ENCODE measurements at regions not wholly inside any gene's neighbourhood (a gene's known extent, or its start where the extent isn't known, plus 50 kb on each side); places are given as distances from the start of the nearest gene placed in this dataset.

DNA sequence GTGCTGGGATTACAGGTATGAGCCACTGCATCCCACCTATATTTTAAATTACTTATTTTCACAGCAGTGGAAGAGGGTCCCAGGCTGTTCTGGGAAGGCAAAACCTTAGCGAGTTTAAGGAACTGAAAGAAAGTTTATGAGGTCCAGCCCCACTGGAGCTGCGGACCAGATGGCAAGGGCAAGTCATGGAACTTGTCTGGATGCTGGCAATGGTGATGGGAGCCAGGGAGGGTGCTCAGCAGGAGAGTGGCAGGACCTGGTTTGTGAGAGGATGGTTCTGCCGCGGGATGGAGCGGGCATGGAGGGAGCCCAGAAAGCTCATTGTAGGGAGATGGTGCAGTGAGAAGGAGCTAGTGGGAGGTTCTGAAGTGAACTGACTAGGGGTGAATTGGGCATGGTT, 50.6 kb upstream of the SLC45A1 start:
- no peak for DNase-seq (ENCODE audit: low read depth in 2 of 2)

GRCh38 chr1:8266436-8267165, 51.3 kb upstream of the SLC45A1 start:
- no peak for DNase-seq (ENCODE audit: low read depth in 2 of 2)

DNA sequence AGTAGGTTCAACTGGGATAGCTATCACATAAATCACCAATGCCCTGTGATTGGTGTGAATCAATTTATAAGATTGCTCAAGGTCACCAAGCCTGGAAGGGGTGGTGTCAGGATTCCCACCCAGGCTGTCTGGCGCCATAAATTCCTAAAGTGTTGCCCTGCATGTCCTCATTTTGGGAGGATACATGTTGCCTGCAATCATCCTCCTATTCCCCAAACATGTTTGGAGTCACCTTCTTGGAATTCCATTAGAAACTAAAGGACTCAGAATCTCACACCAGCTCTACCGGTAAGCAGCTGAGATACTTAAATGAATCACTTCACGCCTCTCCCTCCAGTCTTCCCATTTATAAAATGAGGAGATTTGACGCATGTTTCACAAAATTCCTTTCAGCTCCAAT, 54.1 kb upstream of the SLC45A1 start:
- DNase-seq (ENCODE audit: low read depth in 2 of 2) = no peak

GRCh38 chr1:8261398-8261762, 56.5 kb upstream of the SLC45A1 start:
- DNase-seq (ENCODE audit: low read depth in 2 of 2) = no peak

DNA sequence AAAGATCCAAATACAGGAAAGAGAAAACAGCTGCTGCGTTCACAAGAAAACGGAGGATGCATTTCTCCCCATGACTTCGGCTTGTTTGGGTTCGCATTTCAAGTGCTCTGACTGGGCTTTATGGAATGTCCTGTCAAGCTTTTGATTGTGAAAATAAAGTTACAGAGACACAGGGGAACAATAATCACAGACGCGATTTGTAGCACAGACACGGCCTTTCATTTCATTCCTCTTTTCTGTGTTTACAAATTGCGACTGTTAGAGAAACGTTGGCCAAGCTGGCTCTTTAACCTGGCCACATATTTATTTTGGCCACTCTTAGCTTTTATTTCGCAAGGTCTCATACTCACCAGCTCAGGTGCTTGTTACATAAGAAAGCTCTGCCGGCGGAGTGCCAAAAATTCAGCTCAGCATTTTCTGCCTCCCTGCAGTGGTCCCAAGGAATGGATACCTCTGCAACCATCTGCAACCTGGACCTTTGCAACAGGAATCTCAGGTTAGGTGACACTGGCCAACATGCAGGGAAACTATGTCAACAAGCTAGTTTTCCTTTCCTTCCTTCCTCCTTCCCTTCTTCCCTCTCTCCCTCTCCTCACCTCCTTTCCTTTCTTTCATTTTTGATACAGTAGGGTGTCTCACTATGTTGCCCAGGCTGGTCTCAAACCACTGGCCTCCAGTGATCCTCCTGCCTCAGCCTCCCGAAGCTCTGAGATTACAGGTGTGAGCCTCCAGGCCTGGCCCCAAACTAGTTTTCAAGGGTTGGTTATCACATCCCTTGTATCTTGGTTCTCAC, 58.2 kb upstream of the SLC45A1 start:
- no peak for DNase-seq (ENCODE audit: low read depth in 2 of 2)

- no peak for DNase-seq (ENCODE audit: low read depth in 2 of 2)
Measured at GRCh38 chr1:8257621-8258020, 60.3 kb upstream of the SLC45A1 start.

DNA sequence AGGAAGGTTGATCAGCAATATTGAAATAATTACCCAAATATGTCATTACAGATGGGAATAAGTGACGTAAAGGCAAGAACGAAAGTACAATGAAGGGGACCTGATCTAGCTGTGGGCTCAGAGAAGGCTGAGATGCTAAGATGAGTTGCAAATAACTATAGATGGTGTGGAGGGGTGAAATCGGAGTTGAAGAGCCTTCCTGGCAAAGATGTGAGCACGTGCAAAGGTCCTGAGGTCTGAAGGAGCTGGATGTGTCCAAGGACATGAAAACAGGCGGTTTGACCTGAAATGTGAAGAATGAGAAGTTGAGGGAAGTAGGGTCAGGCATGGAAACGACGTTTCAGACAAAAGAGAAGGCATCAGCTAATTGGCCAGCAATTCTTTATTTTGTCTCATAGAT, 61.6 kb upstream of the SLC45A1 start:
- DNase-seq (ENCODE audit: low read depth in 2 of 2) = no peak

GRCh38 chr1:8255712-8256111, 62.2 kb upstream of the SLC45A1 start:
- DNase-seq (ENCODE audit: low read depth in 2 of 2) = no peak

GRCh38 chr1:8252266-8252951, 65.5 kb upstream of the SLC45A1 start:
- no peak for DNase-seq (ENCODE audit: low read depth in 2 of 2)

- DNase-seq (ENCODE audit: low read depth in 2 of 2) = no peak
Measured at GRCh38 chr1:8251635-8252034, 66.3 kb upstream of the SLC45A1 start.

DNA sequence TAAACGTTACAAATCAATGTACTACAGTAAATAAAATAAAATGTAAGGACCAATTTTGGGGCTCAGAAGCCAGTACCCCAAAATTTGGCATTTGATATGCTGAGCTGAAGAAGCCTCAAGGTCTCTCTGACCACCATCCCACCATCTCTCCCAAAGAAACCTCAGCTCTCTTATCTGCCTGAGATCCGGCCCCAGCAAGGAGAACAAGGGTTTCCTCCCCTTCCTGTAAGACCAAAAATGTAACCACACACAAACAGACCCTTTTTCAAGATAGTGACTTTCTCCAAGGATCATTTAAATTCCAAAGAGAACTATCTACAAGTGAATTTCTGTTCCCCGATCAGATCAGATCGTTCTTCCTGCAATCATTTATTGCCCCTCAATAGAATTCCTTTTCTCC, 68.1 kb upstream of the SLC45A1 start:
- DNase-seq (ENCODE audit: low read depth in 2 of 2) = no peak

DNA sequence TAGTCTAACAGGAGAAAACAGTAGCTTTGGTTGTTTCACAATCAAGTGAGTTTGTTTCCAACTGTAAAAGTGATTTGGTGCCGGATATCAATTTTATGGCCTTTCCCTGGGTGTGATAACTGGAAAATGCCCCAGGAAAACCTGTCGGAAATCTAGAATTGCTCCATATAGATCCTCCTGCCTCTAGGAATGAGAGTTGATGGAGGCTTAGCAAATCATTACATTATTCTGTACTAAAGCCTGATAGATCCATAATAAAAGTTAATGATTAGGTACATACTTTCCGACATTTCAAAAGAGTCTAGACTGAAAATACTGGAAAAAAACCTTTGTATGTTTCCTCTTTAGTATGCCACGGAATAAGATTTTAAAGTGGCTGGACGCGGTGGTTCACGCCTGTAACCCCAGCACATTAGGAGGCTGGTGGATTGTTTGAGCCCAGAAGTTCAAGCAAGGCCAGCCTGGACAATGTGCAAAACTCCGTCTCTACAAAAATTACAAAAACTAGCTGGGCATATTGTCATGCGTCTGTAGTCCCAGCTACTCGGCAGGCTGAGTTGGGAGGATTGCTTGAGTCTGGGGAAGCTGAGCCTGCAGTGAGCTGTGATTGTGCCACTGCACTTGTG, 70.0 kb upstream of the SLC45A1 start:
- no peak for DNase-seq (ENCODE audit: low read depth in 2 of 2)

DNA sequence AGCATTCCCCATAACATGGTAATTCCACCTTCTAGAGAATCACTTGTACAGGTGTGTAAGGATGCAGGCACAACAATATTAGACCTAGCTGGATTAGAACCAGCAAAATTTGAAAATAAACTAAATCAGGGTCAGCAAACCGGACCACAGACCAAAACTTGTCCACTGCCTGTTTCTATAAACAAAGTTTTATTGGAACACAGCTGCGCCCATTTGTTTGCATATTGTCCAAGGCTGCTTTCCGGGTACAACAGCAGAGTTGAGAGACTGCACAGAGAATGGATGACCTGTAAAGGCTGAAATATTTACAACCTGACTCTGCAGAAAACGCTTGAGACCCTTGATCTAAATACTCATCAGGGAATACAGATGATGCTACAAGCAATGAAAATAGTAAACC, 73.6 kb upstream of the SLC45A1 start:
- no peak for DNase-seq (ENCODE audit: low read depth in 2 of 2)

DNA sequence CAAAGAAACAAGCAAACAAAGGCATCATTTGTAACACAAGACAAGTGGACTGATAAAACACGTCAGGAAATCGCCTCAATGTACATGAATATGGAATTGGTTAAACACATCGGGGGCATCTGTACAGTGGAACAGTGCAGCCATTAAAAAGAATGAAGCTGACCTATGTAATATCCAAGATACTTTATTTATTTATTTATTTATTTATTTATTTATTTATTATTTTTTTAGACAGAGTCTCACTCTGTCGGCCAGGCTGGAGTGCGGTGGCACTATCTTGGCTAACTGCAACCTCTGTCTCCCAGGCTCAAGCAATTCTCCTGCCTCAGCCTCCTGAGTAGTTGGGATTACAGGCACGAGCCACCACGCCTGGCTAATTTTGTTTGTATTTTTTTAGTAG, 75.4 kb upstream of the SLC45A1 start:
- DNase-seq (ENCODE audit: low read depth in 2 of 2) = no peak

- no peak for DNase-seq (ENCODE audit: low read depth in 2 of 2)
Measured at GRCh38 chr1:8241417-8242014, 76.4 kb upstream of the SLC45A1 start.

DNA sequence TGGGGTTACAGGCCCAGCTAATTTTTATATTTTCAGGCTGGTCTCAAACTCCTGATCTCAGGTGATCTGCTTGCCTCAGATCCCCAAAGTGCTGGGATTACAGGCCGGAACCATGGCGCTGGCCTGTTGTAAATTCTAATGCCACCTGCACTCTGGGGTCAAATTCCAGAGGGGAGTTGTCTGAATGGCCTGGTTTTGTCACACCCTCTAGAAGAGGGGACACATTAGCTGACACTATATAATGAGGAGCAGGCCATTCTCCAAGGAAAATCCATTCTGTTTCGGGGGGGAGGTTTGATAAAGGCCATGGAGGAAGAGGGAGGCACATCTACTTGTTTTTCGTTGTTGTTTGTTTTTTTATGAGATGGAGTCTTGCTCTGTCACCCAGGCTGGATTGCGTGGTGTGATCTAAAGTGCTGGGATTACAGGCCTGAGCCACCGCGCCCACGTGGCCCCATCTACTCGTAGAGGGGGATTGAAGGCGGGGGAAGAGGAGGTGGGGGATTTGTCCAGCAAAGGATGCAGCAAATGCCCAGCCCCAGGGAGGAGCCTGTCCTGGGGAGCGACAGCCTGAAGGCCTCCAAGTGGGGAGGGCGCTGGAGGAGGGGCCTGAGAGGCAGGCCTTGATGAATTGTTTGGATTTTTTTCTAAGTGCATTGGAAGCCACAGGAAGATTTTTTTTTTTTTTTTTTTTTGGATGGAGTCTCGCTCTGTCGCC, 78.4 kb upstream of the SLC45A1 start:
- DNase-seq (ENCODE audit: low read depth in 2 of 2) = no peak

DNA sequence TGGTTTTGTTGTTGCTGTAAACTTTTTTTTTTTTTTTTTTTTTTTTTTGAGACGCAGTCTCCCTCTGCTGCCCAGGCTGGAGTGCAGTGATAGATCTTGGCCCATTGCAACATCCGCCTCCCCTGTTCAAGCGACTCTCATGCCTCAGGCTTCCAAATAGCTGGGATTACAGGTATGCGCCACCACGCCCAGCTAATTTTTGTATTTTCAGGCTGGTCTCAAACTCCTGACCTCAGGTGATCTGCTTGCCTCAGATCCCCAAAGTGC, 78.9 kb upstream of the SLC45A1 start:
- DNase-seq (ENCODE audit: low read depth in 2 of 2) = no peak

- no peak for DNase-seq (ENCODE audit: low read depth in 2 of 2)
Measured at GRCh38 chr1:8238141-8239038, 79.5 kb upstream of the SLC45A1 start.

DNA sequence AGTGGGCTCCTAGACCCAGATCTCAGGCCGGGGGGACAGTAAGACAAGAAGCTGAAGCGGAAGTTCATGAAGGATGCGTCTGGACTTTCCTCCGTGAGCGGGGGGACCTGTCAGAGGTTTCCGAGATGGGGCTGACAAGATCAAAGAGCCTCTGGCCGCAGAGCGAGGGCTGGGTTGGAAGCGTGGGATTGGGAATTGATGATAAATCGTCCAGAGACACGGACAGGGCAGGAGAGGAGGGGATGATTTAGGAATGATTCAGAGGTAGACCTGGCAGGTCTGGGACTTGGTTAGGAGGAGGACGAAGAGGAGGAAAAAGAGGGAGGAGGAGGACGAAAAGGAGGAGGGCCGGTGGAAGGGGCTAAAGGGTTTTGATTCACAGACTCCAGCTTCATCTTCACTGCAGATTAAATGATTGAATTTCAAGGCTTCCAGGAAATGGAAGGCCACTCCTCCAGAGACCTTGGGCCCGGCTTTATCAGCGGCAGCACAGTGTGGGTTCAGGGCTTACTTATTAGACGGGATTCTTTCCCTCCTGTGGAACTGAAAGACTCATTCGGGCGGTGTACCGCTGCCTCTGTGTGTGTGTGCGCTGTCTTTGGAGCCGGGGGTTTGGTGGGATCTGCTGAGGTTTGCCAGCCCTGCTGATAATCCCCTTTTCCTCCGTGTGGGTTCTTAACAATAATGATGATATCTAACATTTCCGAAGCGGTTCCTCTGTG, 85.7 kb upstream of the SLC45A1 start:
- no peak for DNase-seq (ENCODE audit: low read depth in 2 of 2)

- DNase-seq (ENCODE audit: low read depth in 2 of 2) = no peak
Measured at GRCh38 chr1:8230292-8230621, 87.7 kb upstream of the SLC45A1 start.

Measured in stimulated activated CD8-positive, alpha-beta memory T cell treated with anti-CD3 and anti-CD28 coated beads, Interleukin-15, amount 100 ng/mL, for 48 hours (primary cell).